H9 (cell line): ENCODE measurements at regions not wholly inside any gene's neighbourhood (a gene's known extent, or its start where the extent isn't known, plus 50 kb on each side); places are given as distances from the start of the nearest gene placed in this dataset.

ENCODE experiments used
- DNase-seq: peaks from one replicate; pipeline ENCODE4 v3.0.0-alpha.2; 2017
- H2AFZ ChIP-seq: one replicate; pipeline ENCODE4 v1.6.1; 2013; ENCODE audit warnings: mild to moderate bottlenecking, low read length, control low read depth, moderate library complexity
- H2AK5ac ChIP-seq: 2 replicates; pipeline ENCODE4 v1.6.1; 2013; ENCODE audit warnings: low read length, control low read depth, mixed read lengths; ENCODE audit not compliant: insufficient read length
- H2BK120ac ChIP-seq: one replicate; pipeline ENCODE4 v1.6.1; 2013; ENCODE audit warnings: low read depth, mild to moderate bottlenecking, low read length, control low read depth, inconsistent platforms; ENCODE audit not compliant: poor library complexity, severe bottlenecking
- H2BK12ac ChIP-seq: 2 replicates; pipeline ENCODE4 v1.6.1; 2013; ENCODE audit warnings: low read length, control low read depth, mixed read lengths, low read depth; ENCODE audit not compliant: insufficient read length
- H2BK15ac ChIP-seq: 2 replicates; pipeline ENCODE4 v1.6.1; 2013; ENCODE audit warnings: low read depth, low read length, control low read depth
- H2BK20ac ChIP-seq: one replicate; pipeline ENCODE4 v1.6.1; 2013; ENCODE audit warnings: low read depth, mild to moderate bottlenecking, low read length, control low read depth, inconsistent platforms; ENCODE audit not compliant: poor library complexity, severe bottlenecking
- H2BK5ac ChIP-seq: 2 replicates; pipeline ENCODE4 v1.6.1; 2013; ENCODE audit warnings: low read length, control low read depth, mixed read lengths; ENCODE audit not compliant: insufficient read length
- H3K14ac ChIP-seq: 2 replicates; pipeline ENCODE4 v1.6.1; 2013; ENCODE audit warnings: low read length, control low read depth; ENCODE audit not compliant: insufficient read depth
- H3K18ac ChIP-seq: 2 replicates; pipeline ENCODE4 v1.6.1; 2013; ENCODE audit warnings: low read depth, mild to moderate bottlenecking, mixed read lengths, low read length, control low read depth; ENCODE audit not compliant: insufficient read length
- H3K23ac ChIP-seq: 2 replicates; pipeline ENCODE4 v1.6.1; 2013; ENCODE audit warnings: low read length, control low read depth, mixed read lengths, low read depth; ENCODE audit not compliant: insufficient read length
- H3K23me2 ChIP-seq: 2 replicates; pipeline ENCODE4 v1.6.1; 2013; ENCODE audit warnings: low read depth, mild to moderate bottlenecking, mixed read lengths, low read length, control low read depth; ENCODE audit not compliant: insufficient read length, poor library complexity, severe bottlenecking
- H3K27ac ChIP-seq: 2 replicates; pipeline ENCODE4 v1.5.1; 2013; ENCODE audit warnings: low read length, control low read depth, mixed read lengths, low read depth; ENCODE audit not compliant: insufficient read length
- H3K27me3 ChIP-seq: 2 replicates; pipeline ENCODE4 v1.6.1; 2013; ENCODE audit warnings: low read length, control low read depth, inconsistent platforms; ENCODE audit not compliant: insufficient read depth
- H3K4ac ChIP-seq: 2 replicates; pipeline ENCODE4 v1.6.1; 2013; ENCODE audit warnings: low read depth, mild to moderate bottlenecking, control low read depth, inconsistent platforms, low read length, moderate library complexity
- H3K4me1 ChIP-seq: 2 replicates; pipeline ENCODE4 v1.6.1; 2013; ENCODE audit warnings: low read length, control low read depth, inconsistent platforms; ENCODE audit not compliant: insufficient read depth
- H3K4me2 ChIP-seq: 2 replicates; pipeline ENCODE4 v1.6.1; 2013; ENCODE audit warnings: low read length, control low read depth, mixed read lengths; ENCODE audit not compliant: insufficient read length, insufficient read depth
- H3K56ac ChIP-seq: 2 replicates; pipeline ENCODE4 v1.6.1; 2013; ENCODE audit warnings: low read depth, mild to moderate bottlenecking, mixed read lengths, low read length, control low read depth; ENCODE audit not compliant: insufficient read length
- H3K79me1 ChIP-seq: 2 replicates; pipeline ENCODE4 v1.6.1; 2013; ENCODE audit warnings: low read depth, mild to moderate bottlenecking, moderate library complexity, low read length, control low read depth, inconsistent platforms; ENCODE audit not compliant: insufficient read depth, poor library complexity, severe bottlenecking
- H3K79me2 ChIP-seq: 2 replicates; pipeline ENCODE4 v1.6.1; 2013; ENCODE audit warnings: low read length, control low read depth, inconsistent platforms; ENCODE audit not compliant: insufficient read depth
- H3K9ac ChIP-seq: 2 replicates; pipeline ENCODE4 v1.6.1; 2013; ENCODE audit warnings: low read length, control low read depth, mixed read lengths; ENCODE audit not compliant: insufficient read length; ENCODE audit errors: extremely low read depth
- H3K9me3 ChIP-seq: one replicate; pipeline ENCODE4 v1.6.1; 2013; ENCODE audit warnings: low read depth, low read length, inconsistent platforms; ENCODE audit not compliant: control insufficient read depth
- H3T11ph ChIP-seq: one replicate; pipeline ENCODE4 v1.6.1; 2013; ENCODE audit warnings: mild to moderate bottlenecking, low read length, control low read depth, inconsistent platforms
- H4K20me1 ChIP-seq: one replicate; pipeline ENCODE4 v1.6.1; 2013; ENCODE audit not compliant: control insufficient read depth, insufficient read length, insufficient read depth
- H4K5ac ChIP-seq: 2 replicates; pipeline ENCODE4 v1.6.1; 2013; ENCODE audit warnings: low read depth, mild to moderate bottlenecking, mixed read lengths, low read length, control low read depth; ENCODE audit not compliant: insufficient read length
- H4K8ac ChIP-seq: replicated peaks from 2 replicates; pipeline ENCODE4 v1.6.1; 2013; ENCODE audit warnings: low read length, control low read depth, mixed read lengths, low read depth; ENCODE audit not compliant: insufficient read length
- H4K91ac ChIP-seq: 2 replicates; pipeline ENCODE4 v1.6.1; 2013; ENCODE audit warnings: low read depth, mild to moderate bottlenecking, moderate library complexity, mixed read lengths, low read length, control low read depth; ENCODE audit not compliant: insufficient read length
- H3K27ac Mint-ChIP-seq, 3 experiments: 2 replicates in 2 of 3; 3 replicates in 1 of 3; pipeline ENCODE4 v1.8.0; 2020 to 2021; ENCODE audit warnings: mixed read lengths in 3 of 3, mild to moderate bottlenecking in 1 of 3, moderate library complexity in 1 of 3
- H3K27me3 Mint-ChIP-seq: 2 replicates; pipeline ENCODE4 v1.8.0; 2021; ENCODE audit warnings: low read depth, mild to moderate bottlenecking, moderate library complexity, mixed read lengths
- H3K36me3 Mint-ChIP-seq, 3 experiments: 2 replicates in 2 of 3; 3 replicates in 1 of 3; pipeline ENCODE4 v1.8.0; 2020 to 2021; ENCODE audit warnings: low read depth in 3 of 3, mixed read lengths in 3 of 3; ENCODE audit not compliant: insufficient read depth in 1 of 3
- H3K4me1 Mint-ChIP-seq, 2 experiments: 2 replicates each; pipeline ENCODE4 v1.8.0; 2020; ENCODE audit warnings: mixed read lengths in 2 of 2
- H3K4me3 Mint-ChIP-seq, 2 experiments: 2 replicates in 1 of 2; 3 replicates in 1 of 2; pipeline ENCODE4 v1.8.0; 2020 to 2021; ENCODE audit warnings: mild to moderate bottlenecking in 2 of 2, mixed read lengths in 2 of 2, moderate library complexity in 1 of 2
- H3K9me3 Mint-ChIP-seq, 2 experiments: 2 replicates in 1 of 2; 3 replicates in 1 of 2; pipeline ENCODE4 v1.8.0; 2020; ENCODE audit warnings: mild to moderate bottlenecking in 2 of 2, mixed read lengths in 2 of 2, moderate library complexity in 1 of 2
- CTCF ChIP-seq: fragments of 200-600 bp; sonication (generic); conservative IDR thresholded peaks from 3 replicates; pipeline ENCODE4 v1.8.0; 2021; ENCODE audit warnings: antibody characterized with exemption, mild to moderate bottlenecking
- WGBS: extraction: QIAGEN DNeasy Blood & Tissue Kit; methylation state at CpG from one replicate; pipeline ENCODE4 v1.1.7; 2013; ENCODE audit warnings: missing lambda C conversion rate, low lambda C conversion rate, mixed read lengths; ENCODE audit not compliant: insufficient read length; ENCODE audit errors: extremely low coverage; 5-methylcytosine and 5-hydroxymethylcytosine counted together

GRCh38 chr20:60330461-60330860, 372.2 kb downstream of the CDH26 start:
- no peak overlapping the region for H4K91ac ChIP-seq
- no peaks in the 10 kb centered on the region for H3K4me1 ChIP-seq
- no peak overlapping the region for H3K18ac ChIP-seq
- no peaks in the 10 kb centered on the region for H3K23me2 ChIP-seq
- no peak overlapping the region for H2BK120ac ChIP-seq
- Mint-ChIP-seq H3K9me3 (peaks cover 3 to 7% of the 10 kb centered on the region in 2 experiments; a peak in 3 of 5 replicates), H3K36me3 (no peaks in the 10 kb centered on the region), H3K4me3 (no peak overlapping the region), H3K27me3 (peaks cover 12% of the 10 kb centered on the region), H3K27ac (no peak overlapping the region), H3K4me1 (peaks cover 4 to 6% of the 10 kb centered on the region in 2 experiments; a peak in 2 of 4 replicates)
- no peak overlapping the region for H3K4ac ChIP-seq
- no peaks in the 10 kb centered on the region for H3K27me3 ChIP-seq
- no peak overlapping the region for H3K4me2 ChIP-seq
- H3T11ph ChIP-seq: no peak overlapping the region
- no peak overlapping the region for H2AFZ ChIP-seq
- no peak overlapping the region for H3K56ac ChIP-seq
- no peak overlapping the region for H2BK15ac ChIP-seq
- H4K20me1 ChIP-seq: no peaks in the 10 kb centered on the region
- H3K9me3 ChIP-seq: no peaks in the 10 kb centered on the region
- H3K27ac ChIP-seq: no peak overlapping the region
- no peaks in the 10 kb centered on the region for H3K79me2 ChIP-seq
- H3K9ac ChIP-seq: no peak overlapping the region
- H4K5ac ChIP-seq: no peak overlapping the region
- H3K14ac ChIP-seq: no peak overlapping the region
- H3K23ac ChIP-seq: no peak overlapping the region
- H2BK12ac ChIP-seq: no peak overlapping the region
- TF ChIP-seq CTCF: no peak
- no peak overlapping the region for H2BK5ac ChIP-seq
- H4K8ac ChIP-seq: no peak overlapping the region
- H3K79me1 ChIP-seq: no peaks in the 10 kb centered on the region
- no CpG with 5 or more reads among the region's 3 CpGs for WGBS
- no peak overlapping the region for H2BK20ac ChIP-seq
- no peak for DNase-seq
- H2AK5ac ChIP-seq: no peak overlapping the region
